WTC11 (cell line): ENCODE measurements at regions not wholly inside any gene's neighbourhood (a gene's known extent, or its start where the extent isn't known, plus 50 kb on each side); places are given as distances from the start of the nearest gene placed in this dataset.
A peak's percentile ranks its signal among the peaks of the same experiment; 100 is the strongest.

ENCODE experiments used
- ATAC-seq: fragments of 200-7000 bp; cut with Tn5 transposase; 2 replicates; pipeline ENCODE4 v1.10.0; 2021; ENCODE audit warnings: mild to moderate bottlenecking, moderate library complexity
- CTCF ChIA-PET: fragments of 300-600 bp; sonication (Branson Sonifier 250); formaldehyde crosslinking; loops from one replicate; lab custom pipeline; 2021; ENCODE audit warnings: antibody characterized with exemption; lab: Charles Lee
- POLR2A ChIA-PET: fragments of 350-600 bp; sonication (Branson Sonifier 250); formaldehyde crosslinking; loops from one replicate; lab custom pipeline; 2021; ENCODE audit warnings: antibody characterized with exemption; lab: Charles Lee
- DNase-seq: peaks from one replicate; pipeline ENCODE4 v3.0.0; 2021; ENCODE audit warnings: low spot score
- H3K27ac Mint-ChIP-seq: 2 replicates; pipeline ENCODE4 v1.8.0; 2021; ENCODE audit warnings: mixed read lengths
- H3K27me3 Mint-ChIP-seq: 2 replicates; pipeline ENCODE4 v1.8.0; 2021; ENCODE audit warnings: low read depth, mild to moderate bottlenecking, moderate library complexity, mixed read lengths
- H3K36me3 Mint-ChIP-seq: 2 replicates; pipeline ENCODE4 v1.8.0; 2021; ENCODE audit warnings: mixed read lengths
- H3K4me1 Mint-ChIP-seq: 2 replicates; pipeline ENCODE4 v1.8.0; 2022; ENCODE audit warnings: mixed read lengths
- H3K4me3 Mint-ChIP-seq: 2 replicates; pipeline ENCODE4 v1.8.0; 2021; ENCODE audit warnings: mild to moderate bottlenecking, moderate library complexity, mixed read lengths
- H3K9me3 Mint-ChIP-seq: 2 replicates; pipeline ENCODE4 v1.8.0; 2021; ENCODE audit warnings: mixed read lengths
- ATF1 ChIP-seq: sonication (generic); formaldehyde crosslinking; IDR thresholded peaks from 2 replicates; pipeline ENCODE4 v1.8.1; 2023; ENCODE audit warnings: mild to moderate bottlenecking, moderate library complexity, missing genetic modification reagents
- CREM ChIP-seq: sonication (generic); formaldehyde crosslinking; IDR thresholded peaks from 2 replicates; pipeline ENCODE4 v1.8.1; 2022; ENCODE audit warnings: mild to moderate bottlenecking, missing genetic modification reagents, moderate library complexity
- EMX1 ChIP-seq: fragments of 250-450 bp; sonication (Bioruptor Pico); IDR thresholded peaks from 2 replicates; pipeline ENCODE4 v1.8.0; 2021; ENCODE audit warnings: mild to moderate bottlenecking
- FOXJ3 ChIP-seq: sonication (generic); formaldehyde crosslinking; IDR thresholded peaks from 2 replicates; pipeline ENCODE4 v1.9.0; 2021; ENCODE audit warnings: missing genetic modification reagents, mild to moderate bottlenecking, borderline replicate concordance
- FOXK1 ChIP-seq: sonication (generic); formaldehyde crosslinking; IDR thresholded peaks from 2 replicates; pipeline ENCODE4 v1.8.0; 2022; ENCODE audit warnings: mild to moderate bottlenecking, moderate library complexity, missing genetic modification reagents
- FOXP1 ChIP-seq: sonication (generic); formaldehyde crosslinking; IDR thresholded peaks from 2 replicates; pipeline ENCODE4 v1.8.0; 2022; ENCODE audit warnings: missing genetic modification reagents, mild to moderate bottlenecking, moderate library complexity, borderline replicate concordance
- GABPB1 ChIP-seq: sonication (generic); formaldehyde crosslinking; IDR thresholded peaks from 2 replicates; pipeline ENCODE4 v1.8.1; 2023; ENCODE audit warnings: mild to moderate bottlenecking, missing genetic modification reagents
- GTF2I ChIP-seq: fragments of 250-450 bp; sonication (Bioruptor Pico); conservative IDR thresholded peaks from 2 replicates; pipeline ENCODE4 v1.4.0; 2021; ENCODE audit warnings: mild to moderate bottlenecking
- JUN ChIP-seq: sonication (generic); formaldehyde crosslinking; IDR thresholded peaks from 2 replicates; pipeline ENCODE4 v1.8.0; 2023; ENCODE audit warnings: mild to moderate bottlenecking, missing genetic modification reagents
- MXD4 ChIP-seq: fragments of 250-450 bp; sonication (Bioruptor Pico); IDR thresholded peaks from 2 replicates; pipeline ENCODE4 v1.8.0; 2021; ENCODE audit warnings: mild to moderate bottlenecking, moderate library complexity, borderline replicate concordance
- MYBL2 ChIP-seq: sonication (generic); formaldehyde crosslinking; IDR thresholded peaks from 2 replicates; pipeline ENCODE4 v1.8.1; 2023; ENCODE audit warnings: mild to moderate bottlenecking, moderate library complexity, missing genetic modification reagents
- RELA ChIP-seq: sonication (generic); formaldehyde crosslinking; IDR thresholded peaks from 2 replicates; pipeline ENCODE4 v1.8.1; 2022; ENCODE audit warnings: missing genetic modification reagents, mild to moderate bottlenecking, borderline replicate concordance
- RORB ChIP-seq: fragments of 250-450 bp; sonication (Bioruptor Pico); IDR thresholded peaks from 2 replicates; pipeline ENCODE4 v1.9.0; 2021; ENCODE audit warnings: mild to moderate bottlenecking
- TEAD1 ChIP-seq: sonication (generic); formaldehyde crosslinking; IDR thresholded peaks from 2 replicates; pipeline ENCODE4 v1.8.0; 2022; ENCODE audit warnings: mild to moderate bottlenecking, missing genetic modification reagents
- ZNF138 ChIP-seq: sonication (generic); formaldehyde crosslinking; conservative IDR thresholded peaks from 2 replicates; pipeline ENCODE4 v1.8.1; 2022; ENCODE audit warnings: mild to moderate bottlenecking, moderate library complexity, missing genetic modification reagents
- ZNF219 ChIP-seq: sonication (generic); formaldehyde crosslinking; IDR thresholded peaks from 2 replicates; pipeline ENCODE4 v1.8.0; 2023; ENCODE audit warnings: missing genetic modification reagents, mild to moderate bottlenecking, borderline replicate concordance
- ZNF671 ChIP-seq: fragments of 250-450 bp; sonication (Bioruptor Pico); IDR thresholded peaks from 2 replicates; pipeline ENCODE4 v1.8.0; 2021; ENCODE audit warnings: mild to moderate bottlenecking
- TF ChIP-seq, protein P1 (sequence below): sonication (generic); formaldehyde crosslinking; IDR thresholded peaks from 2 replicates; pipeline ENCODE4 v1.8.1; 2022; ENCODE audit warnings: mild to moderate bottlenecking, missing genetic modification reagents, moderate library complexity, borderline replicate concordance
- TF ChIP-seq, protein P2 (sequence below): sonication (generic); formaldehyde crosslinking; IDR thresholded peaks from 2 replicates; pipeline ENCODE4 v1.8.1; 2023; ENCODE audit warnings: mild to moderate bottlenecking, missing genetic modification reagents
- TF ChIP-seq, protein P3 (sequence below): sonication (generic); formaldehyde crosslinking; IDR thresholded peaks from 2 replicates; pipeline ENCODE4 v1.8.1; 2023; ENCODE audit warnings: mild to moderate bottlenecking, moderate library complexity, missing genetic modification reagents
- TF ChIP-seq, protein P4 (sequence below): sonication (generic); formaldehyde crosslinking; IDR thresholded peaks from 2 replicates; pipeline ENCODE4 v1.8.1; 2023; ENCODE audit warnings: mild to moderate bottlenecking, missing genetic modification reagents
- TF ChIP-seq, protein P5 (sequence below): sonication (generic); formaldehyde crosslinking; conservative IDR thresholded peaks from 2 replicates; pipeline ENCODE4 v1.8.1; 2022; ENCODE audit warnings: mild to moderate bottlenecking, missing genetic modification reagents
- TF ChIP-seq, protein P6 (sequence below): fragments of 200-600 bp; IDR thresholded peaks from 2 replicates; pipeline ENCODE4 v1.8.0; 2022; ENCODE audit warnings: antibody characterized with exemption
- TF ChIP-seq, protein P7 (sequence below): fragments of 250-450 bp; sonication (Bioruptor Pico); IDR thresholded peaks from 2 replicates; pipeline ENCODE4 v1.9.0; 2021; ENCODE audit warnings: mild to moderate bottlenecking, borderline replicate concordance

DNA sequence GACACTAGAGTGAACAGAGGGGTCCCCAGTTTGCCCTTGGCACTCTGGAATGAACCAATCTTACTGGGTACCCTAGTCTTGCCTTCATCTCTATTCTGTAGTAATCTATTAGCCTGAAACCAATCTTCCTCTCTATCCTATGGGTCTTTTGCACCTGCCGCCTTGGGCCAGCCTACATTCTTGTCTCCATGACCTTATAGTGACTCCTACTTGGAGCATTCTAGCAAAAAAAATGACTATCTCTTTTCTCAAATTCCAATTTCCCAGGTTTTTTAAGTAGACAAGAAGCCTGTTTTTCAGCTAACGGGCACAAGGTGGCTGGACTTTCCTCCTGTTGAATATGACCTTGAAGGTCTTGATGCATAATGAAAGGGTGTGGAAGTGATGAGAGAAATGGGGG lies 568.7 kb downstream of the TRAM1L1 start:
- POLR2A ChIA-PET: no interaction called here
- TF ChIP-seq CREM (CRISPR knock-in tag) (no peak), ATF1 (CRISPR knock-in tag) (no peak), ZNF219 (no peak), GABPB1 (CRISPR knock-in tag) (no peak), MYBL2 (no peak), FOXP1 (no peak)
- TF ChIP-seq, protein P1, sequence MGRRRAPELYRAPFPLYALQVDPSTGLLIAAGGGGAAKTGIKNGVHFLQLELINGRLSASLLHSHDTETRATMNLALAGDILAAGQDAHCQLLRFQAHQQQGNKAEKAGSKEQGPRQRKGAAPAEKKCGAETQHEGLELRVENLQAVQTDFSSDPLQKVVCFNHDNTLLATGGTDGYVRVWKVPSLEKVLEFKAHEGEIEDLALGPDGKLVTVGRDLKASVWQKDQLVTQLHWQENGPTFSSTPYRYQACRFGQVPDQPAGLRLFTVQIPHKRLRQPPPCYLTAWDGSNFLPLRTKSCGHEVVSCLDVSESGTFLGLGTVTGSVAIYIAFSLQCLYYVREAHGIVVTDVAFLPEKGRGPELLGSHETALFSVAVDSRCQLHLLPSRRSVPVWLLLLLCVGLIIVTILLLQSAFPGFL: no peak
- TF ChIP-seq, protein P2, sequence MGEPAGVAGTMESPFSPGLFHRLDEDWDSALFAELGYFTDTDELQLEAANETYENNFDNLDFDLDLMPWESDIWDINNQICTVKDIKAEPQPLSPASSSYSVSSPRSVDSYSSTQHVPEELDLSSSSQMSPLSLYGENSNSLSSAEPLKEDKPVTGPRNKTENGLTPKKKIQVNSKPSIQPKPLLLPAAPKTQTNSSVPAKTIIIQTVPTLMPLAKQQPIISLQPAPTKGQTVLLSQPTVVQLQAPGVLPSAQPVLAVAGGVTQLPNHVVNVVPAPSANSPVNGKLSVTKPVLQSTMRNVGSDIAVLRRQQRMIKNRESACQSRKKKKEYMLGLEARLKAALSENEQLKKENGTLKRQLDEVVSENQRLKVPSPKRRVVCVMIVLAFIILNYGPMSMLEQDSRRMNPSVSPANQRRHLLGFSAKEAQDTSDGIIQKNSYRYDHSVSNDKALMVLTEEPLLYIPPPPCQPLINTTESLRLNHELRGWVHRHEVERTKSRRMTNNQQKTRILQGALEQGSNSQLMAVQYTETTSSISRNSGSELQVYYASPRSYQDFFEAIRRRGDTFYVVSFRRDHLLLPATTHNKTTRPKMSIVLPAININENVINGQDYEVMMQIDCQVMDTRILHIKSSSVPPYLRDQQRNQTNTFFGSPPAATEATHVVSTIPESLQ (CRISPR knock-in tag): no peak
- TF ChIP-seq, protein P3, sequence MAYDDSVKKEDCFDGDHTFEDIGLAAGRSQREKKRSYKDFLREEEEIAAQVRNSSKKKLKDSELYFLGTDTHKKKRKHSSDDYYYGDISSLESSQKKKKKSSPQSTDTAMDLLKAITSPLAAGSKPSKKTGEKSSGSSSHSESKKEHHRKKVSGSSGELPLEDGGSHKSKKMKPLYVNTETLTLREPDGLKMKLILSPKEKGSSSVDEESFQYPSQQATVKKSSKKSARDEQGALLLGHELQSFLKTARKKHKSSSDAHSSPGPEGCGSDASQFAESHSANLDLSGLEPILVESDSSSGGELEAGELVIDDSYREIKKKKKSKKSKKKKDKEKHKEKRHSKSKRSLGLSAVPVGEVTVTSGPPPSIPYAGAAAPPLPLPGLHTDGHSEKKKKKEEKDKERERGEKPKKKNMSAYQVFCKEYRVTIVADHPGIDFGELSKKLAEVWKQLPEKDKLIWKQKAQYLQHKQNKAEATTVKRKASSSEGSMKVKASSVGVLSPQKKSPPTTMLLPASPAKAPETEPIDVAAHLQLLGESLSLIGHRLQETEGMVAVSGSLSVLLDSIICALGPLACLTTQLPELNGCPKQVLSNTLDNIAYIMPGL (CRISPR knock-in tag): no peak
- no peaks in the 10 kb centered on the region for H3K4me1 Mint-ChIP-seq
- ATAC-seq: no peak
- no peak overlapping the region for H3K4me3 Mint-ChIP-seq
- H3K9me3 Mint-ChIP-seq: peaks cover 43% of the 10 kb centered on the region
- CTCF ChIA-PET: no interaction called here
- H3K27ac Mint-ChIP-seq: no peak overlapping the region
- DNase-seq: no peak
- H3K27me3 Mint-ChIP-seq: no peaks in the 10 kb centered on the region
- peaks cover 18% of the 10 kb centered on the region for H3K36me3 Mint-ChIP-seq

DNA sequence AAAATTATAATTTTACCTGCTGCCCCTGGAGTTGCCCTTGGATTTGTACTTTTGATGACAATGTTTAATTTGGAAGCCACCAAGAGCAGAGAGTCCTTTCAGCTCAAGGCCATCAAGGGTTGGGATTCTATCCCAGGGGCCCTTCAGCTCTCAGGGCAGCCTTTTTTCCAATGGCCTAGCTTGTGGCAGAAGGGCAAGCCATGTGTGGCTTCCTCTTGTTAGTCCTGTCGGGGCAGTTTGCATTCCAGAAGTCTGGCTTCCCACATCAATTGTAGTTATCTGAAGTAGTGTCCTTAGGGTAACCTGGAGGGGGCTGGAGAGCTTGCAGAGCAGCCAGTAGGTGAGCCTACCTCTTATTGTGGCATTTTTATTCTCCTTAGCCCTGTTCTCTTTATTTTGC lies 569.4 kb downstream of the TRAM1L1 start:
- no peaks in the 10 kb centered on the region for H3K4me1 Mint-ChIP-seq
- ChIA-PET POLR2A (no interaction called here), CTCF (no interaction called here)
- DNase-seq: no peak
- H3K4me3 Mint-ChIP-seq: no peak overlapping the region
- ATAC-seq: peak; percentile 71
- peaks cover 43% of the 10 kb centered on the region for H3K9me3 Mint-ChIP-seq
- H3K36me3 Mint-ChIP-seq: peaks cover 18% of the 10 kb centered on the region
- no peaks in the 10 kb centered on the region for H3K27me3 Mint-ChIP-seq
- H3K27ac Mint-ChIP-seq: no peak overlapping the region
- TF ChIP-seq TEAD1: no peak
- no peak for TF ChIP-seq FOXK1 (CRISPR knock-in tag)
- no peak for TF ChIP-seq FOXJ3
- TF ChIP-seq RORB: no peak
- no peak for TF ChIP-seq ZNF671
- TF ChIP-seq, protein P4, sequence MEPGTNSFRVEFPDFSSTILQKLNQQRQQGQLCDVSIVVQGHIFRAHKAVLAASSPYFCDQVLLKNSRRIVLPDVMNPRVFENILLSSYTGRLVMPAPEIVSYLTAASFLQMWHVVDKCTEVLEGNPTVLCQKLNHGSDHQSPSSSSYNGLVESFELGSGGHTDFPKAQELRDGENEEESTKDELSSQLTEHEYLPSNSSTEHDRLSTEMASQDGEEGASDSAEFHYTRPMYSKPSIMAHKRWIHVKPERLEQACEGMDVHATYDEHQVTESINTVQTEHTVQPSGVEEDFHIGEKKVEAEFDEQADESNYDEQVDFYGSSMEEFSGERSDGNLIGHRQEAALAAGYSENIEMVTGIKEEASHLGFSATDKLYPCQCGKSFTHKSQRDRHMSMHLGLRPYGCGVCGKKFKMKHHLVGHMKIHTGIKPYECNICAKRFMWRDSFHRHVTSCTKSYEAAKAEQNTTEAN (CRISPR knock-in tag): no peak
- no peak for TF ChIP-seq RELA
- TF ChIP-seq GTF2I (CRISPR knock-in tag): no peak
- TF ChIP-seq ZNF138 (CRISPR knock-in tag): no peak
- TF ChIP-seq, protein P5, sequence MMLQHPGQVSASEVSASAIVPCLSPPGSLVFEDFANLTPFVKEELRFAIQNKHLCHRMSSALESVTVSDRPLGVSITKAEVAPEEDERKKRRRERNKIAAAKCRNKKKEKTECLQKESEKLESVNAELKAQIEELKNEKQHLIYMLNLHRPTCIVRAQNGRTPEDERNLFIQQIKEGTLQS (CRISPR knock-in tag): no peak
- TF ChIP-seq FOXP1: no peak
- no peak for TF ChIP-seq JUN
- TF ChIP-seq EMX1 (CRISPR knock-in tag): no peak
- TF ChIP-seq MXD4 (CRISPR knock-in tag): no peak
- TF ChIP-seq, protein P6, sequence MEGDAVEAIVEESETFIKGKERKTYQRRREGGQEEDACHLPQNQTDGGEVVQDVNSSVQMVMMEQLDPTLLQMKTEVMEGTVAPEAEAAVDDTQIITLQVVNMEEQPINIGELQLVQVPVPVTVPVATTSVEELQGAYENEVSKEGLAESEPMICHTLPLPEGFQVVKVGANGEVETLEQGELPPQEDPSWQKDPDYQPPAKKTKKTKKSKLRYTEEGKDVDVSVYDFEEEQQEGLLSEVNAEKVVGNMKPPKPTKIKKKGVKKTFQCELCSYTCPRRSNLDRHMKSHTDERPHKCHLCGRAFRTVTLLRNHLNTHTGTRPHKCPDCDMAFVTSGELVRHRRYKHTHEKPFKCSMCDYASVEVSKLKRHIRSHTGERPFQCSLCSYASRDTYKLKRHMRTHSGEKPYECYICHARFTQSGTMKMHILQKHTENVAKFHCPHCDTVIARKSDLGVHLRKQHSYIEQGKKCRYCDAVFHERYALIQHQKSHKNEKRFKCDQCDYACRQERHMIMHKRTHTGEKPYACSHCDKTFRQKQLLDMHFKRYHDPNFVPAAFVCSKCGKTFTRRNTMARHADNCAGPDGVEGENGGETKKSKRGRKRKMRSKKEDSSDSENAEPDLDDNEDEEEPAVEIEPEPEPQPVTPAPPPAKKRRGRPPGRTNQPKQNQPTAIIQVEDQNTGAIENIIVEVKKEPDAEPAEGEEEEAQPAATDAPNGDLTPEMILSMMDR: no peak
- TF ChIP-seq, protein P7, sequence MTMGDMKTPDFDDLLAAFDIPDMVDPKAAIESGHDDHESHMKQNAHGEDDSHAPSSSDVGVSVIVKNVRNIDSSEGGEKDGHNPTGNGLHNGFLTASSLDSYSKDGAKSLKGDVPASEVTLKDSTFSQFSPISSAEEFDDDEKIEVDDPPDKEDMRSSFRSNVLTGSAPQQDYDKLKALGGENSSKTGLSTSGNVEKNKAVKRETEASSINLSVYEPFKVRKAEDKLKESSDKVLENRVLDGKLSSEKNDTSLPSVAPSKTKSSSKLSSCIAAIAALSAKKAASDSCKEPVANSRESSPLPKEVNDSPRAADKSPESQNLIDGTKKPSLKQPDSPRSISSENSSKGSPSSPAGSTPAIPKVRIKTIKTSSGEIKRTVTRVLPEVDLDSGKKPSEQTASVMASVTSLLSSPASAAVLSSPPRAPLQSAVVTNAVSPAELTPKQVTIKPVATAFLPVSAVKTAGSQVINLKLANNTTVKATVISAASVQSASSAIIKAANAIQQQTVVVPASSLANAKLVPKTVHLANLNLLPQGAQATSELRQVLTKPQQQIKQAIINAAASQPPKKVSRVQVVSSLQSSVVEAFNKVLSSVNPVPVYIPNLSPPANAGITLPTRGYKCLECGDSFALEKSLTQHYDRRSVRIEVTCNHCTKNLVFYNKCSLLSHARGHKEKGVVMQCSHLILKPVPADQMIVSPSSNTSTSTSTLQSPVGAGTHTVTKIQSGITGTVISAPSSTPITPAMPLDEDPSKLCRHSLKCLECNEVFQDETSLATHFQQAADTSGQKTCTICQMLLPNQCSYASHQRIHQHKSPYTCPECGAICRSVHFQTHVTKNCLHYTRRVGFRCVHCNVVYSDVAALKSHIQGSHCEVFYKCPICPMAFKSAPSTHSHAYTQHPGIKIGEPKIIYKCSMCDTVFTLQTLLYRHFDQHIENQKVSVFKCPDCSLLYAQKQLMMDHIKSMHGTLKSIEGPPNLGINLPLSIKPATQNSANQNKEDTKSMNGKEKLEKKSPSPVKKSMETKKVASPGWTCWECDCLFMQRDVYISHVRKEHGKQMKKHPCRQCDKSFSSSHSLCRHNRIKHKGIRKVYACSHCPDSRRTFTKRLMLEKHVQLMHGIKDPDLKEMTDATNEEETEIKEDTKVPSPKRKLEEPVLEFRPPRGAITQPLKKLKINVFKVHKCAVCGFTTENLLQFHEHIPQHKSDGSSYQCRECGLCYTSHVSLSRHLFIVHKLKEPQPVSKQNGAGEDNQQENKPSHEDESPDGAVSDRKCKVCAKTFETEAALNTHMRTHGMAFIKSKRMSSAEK (CRISPR knock-in tag): no peak
